K562 (cell line): ENCODE measurements at regions not wholly inside any gene's neighbourhood (a gene's known extent, or its start where the extent isn't known, plus 50 kb on each side); places are given as distances from the start of the nearest gene placed in this dataset.

ENCODE experiments used
- ATAC-seq: fragments of 200-7000 bp; cut with Tn5 transposase; 3 replicates; pipeline ENCODE4 v1.9.1; 2020; ENCODE audit warnings: moderate library complexity
- BruUV-seq: library from RNA; stranded (reverse); fragments of 400-500 nt; replicated peaks from 2 replicates; lab custom pipeline; 2021; lab: Mats Ljungman, UMichigan
- CTCF ChIA-PET: fragments of 300-600 bp; formaldehyde crosslinking; extraction: SDS; loops from one replicate; lab custom pipeline; 2021; ENCODE audit warnings: low intra/inter-chr PET ratio; lab: Yijun Ruan, JAX
- POLR2A ChIA-PET: fragments of 300-600, 350-650 bp; sonication (Branson Sonifier 250); formaldehyde crosslinking; extraction: SDS; loops from one replicate; lab custom pipeline; 2021; ENCODE audit warnings: antibody characterized with exemption, inconsistent platforms; lab: Yijun Ruan, JAX
- DNase-seq, 4 experiments: peaks; one replicate each; pipeline versions ENCODE4 v3.0.0 to v3.0.0-alpha.2; 2011 to 2018; ENCODE audit warnings: low spot score in 3 of 4, mixed read lengths in 3 of 4; ENCODE audit errors: extremely low read depth in 1 of 4
- FAIRE-seq: peaks from 2 replicates; lab custom pipeline; 2011; peaks lifted over from hg19 to GRCh38; lab: Jason Lieb, UNC
- H2AFZ ChIP-seq: 2 replicates; pipeline ENCODE4 v1.6.0; 2011; ENCODE audit warnings: low read depth, low read length, control low read depth, inconsistent platforms
- H3K27ac ChIP-seq: fragments of 200-600 bp; 3 replicates; pipeline ENCODE4 v1.8.0; 2011; ENCODE audit warnings: low read depth, mild to moderate bottlenecking, control low read depth, inconsistent platforms, low read length, moderate library complexity, mixed read lengths; ENCODE audit errors: extremely low read depth
- H3K27me3 ChIP-seq, 2 experiments: fragments of 300-600 bp in 1 of 2; 2 replicates in 1 of 2; 3 replicates in 1 of 2; pipeline versions ENCODE4 v1.6.0 to v1.8.0; 2011; ENCODE audit warnings: inconsistent platforms in 2 of 2, low read length in 2 of 2, mild to moderate bottlenecking in 1 of 2, mixed read lengths in 1 of 2, moderate library complexity in 1 of 2; ENCODE audit not compliant: control insufficient read depth in 2 of 2, insufficient read depth in 2 of 2
- H3K36me3 ChIP-seq: fragments of 300-600 bp; 3 replicates; pipeline ENCODE4 v1.8.0; 2011; ENCODE audit warnings: mild to moderate bottlenecking, low read length, inconsistent platforms; ENCODE audit not compliant: control insufficient read depth, insufficient read depth
- H3K4me1 ChIP-seq, 2 experiments: fragments of 200-600 bp in 1 of 2; replicated peaks in 1 of 2; 2 replicates in 1 of 2; 3 replicates in 1 of 2; pipeline versions ENCODE4 v1.5.1 to v1.8.0; 2011; ENCODE audit warnings: inconsistent platforms in 2 of 2, low read length in 2 of 2, mild to moderate bottlenecking in 1 of 2, mixed read lengths in 1 of 2, moderate library complexity in 1 of 2; ENCODE audit not compliant: control insufficient read depth in 2 of 2, insufficient read depth in 2 of 2
- H3K4me2 ChIP-seq: 2 replicates; pipeline ENCODE4 v1.6.1; 2011; ENCODE audit warnings: low read length, control low read depth, inconsistent platforms, mixed read lengths; ENCODE audit not compliant: insufficient read depth
- H3K4me3 ChIP-seq: fragments of 200-600 bp; sonication (generic), shearing (Covaris generic); 2 replicates; pipeline ENCODE4 v1.5.1; 2016; ENCODE audit warnings: control low read depth, inconsistent platforms
- H3K79me2 ChIP-seq: fragments of 200-600 bp; 3 replicates; pipeline ENCODE4 v1.8.0; 2011; ENCODE audit warnings: low read length, inconsistent platforms; ENCODE audit not compliant: control insufficient read depth, insufficient read depth
- H3K9ac ChIP-seq, 2 experiments: 2 replicates each; pipeline versions ENCODE4 v1.6.0 to v1.6.1; 2011; ENCODE audit warnings: low read depth in 2 of 2, low read length in 2 of 2, control low read depth in 1 of 2, inconsistent platforms in 1 of 2, mild to moderate bottlenecking in 1 of 2, mixed read lengths in 1 of 2; ENCODE audit not compliant: insufficient read depth in 1 of 2
- H3K9me1 ChIP-seq: one replicate; pipeline ENCODE4 v1.6.0; 2011; ENCODE audit warnings: inconsistent platforms, mild to moderate bottlenecking, low read length, moderate library complexity; ENCODE audit not compliant: control insufficient read depth, insufficient read depth
- H3K9me3 ChIP-seq: replicated peaks from 2 replicates; pipeline ENCODE4 v1.5.1; 2011; ENCODE audit warnings: low read depth, low read length, inconsistent platforms; ENCODE audit not compliant: control insufficient read depth, insufficient read depth
- H4K20me1 ChIP-seq: replicated peaks from 2 replicates; pipeline ENCODE4 v1.6.1; 2011; ENCODE audit warnings: low read length, inconsistent platforms, mixed read lengths; ENCODE audit not compliant: control insufficient read depth, insufficient read depth
- ASH1L ChIP-seq: fragments of 450-650 bp; IDR thresholded peaks from 2 replicates; pipeline ENCODE4 v1.6.1; 2018; ENCODE audit warnings: borderline replicate concordance, mild to moderate bottlenecking, low read depth; ENCODE audit not compliant: partially characterized antibody
- CBFA2T3 ChIP-seq: fragments of 450-650 bp; IDR thresholded peaks from 2 replicates; pipeline ENCODE4 v1.6.1; 2017
- ESRRA ChIP-seq: fragments of 450-650 bp; IDR thresholded peaks from 2 replicates; pipeline ENCODE4 v1.6.1; 2014; ENCODE audit warnings: low read depth, mild to moderate bottlenecking, moderate library complexity, borderline replicate concordance
- FOXA3 ChIP-seq, 2 experiments: fragments of 450-650 bp in 1 of 2; sonication (generic) in 1 of 2; formaldehyde crosslinking; IDR thresholded peaks in 1 of 2; conservative IDR thresholded peaks in 1 of 2; 2 replicates each; pipeline versions ENCODE4 v1.4.0 to v1.8.0; 2020 to 2022; ENCODE audit warnings: mild to moderate bottlenecking in 2 of 2, missing genetic modification reagents in 1 of 2
- HLTF ChIP-seq: fragments of 450-650 bp; IDR thresholded peaks from 2 replicates; pipeline ENCODE4 v1.6.1; 2016
- KAT2B ChIP-seq: IDR thresholded peaks from one replicate; pipeline ENCODE4 v1.6.1; 2012; ENCODE audit warnings: low read depth, mild to moderate bottlenecking, control low read depth, inconsistent platforms, low read length, moderate library complexity
- KAT8 ChIP-seq: fragments of 450-650 bp; IDR thresholded peaks from 2 replicates; pipeline ENCODE4 v1.6.1; 2016; ENCODE audit warnings: low read depth, mild to moderate bottlenecking
- KLF1 ChIP-seq: fragments of 450-650 bp; IDR thresholded peaks from 2 replicates; pipeline ENCODE4 v1.6.1; 2016; ENCODE audit warnings: missing genetic modification characterization, missing compliant biosample characterization
- KLF6 ChIP-seq: fragments of 250-450 bp; sonication (Bioruptor Pico); IDR thresholded peaks from 2 replicates; pipeline ENCODE4 v1.4.0; 2020; ENCODE audit warnings: mild to moderate bottlenecking, moderate library complexity, borderline replicate concordance
- NCOR1 ChIP-seq: fragments of 450-650 bp; IDR thresholded peaks from 2 replicates; pipeline ENCODE4 v1.6.1; 2016; ENCODE audit warnings: mild to moderate bottlenecking, moderate library complexity
- NFIC ChIP-seq: fragments of 450-650 bp; IDR thresholded peaks from 2 replicates; pipeline ENCODE4 v1.6.1; 2017; ENCODE audit warnings: mild to moderate bottlenecking, inconsistent platforms
- PHTF2 ChIP-seq: fragments of 250-450 bp; sonication (Bioruptor Pico); IDR thresholded peaks from 2 replicates; pipeline ENCODE4 v1.5.0; 2021; ENCODE audit warnings: mild to moderate bottlenecking
- POLR2H ChIP-seq: IDR thresholded peaks from 2 replicates; pipeline ENCODE4 v1.6.1; 2016; ENCODE audit warnings: missing genetic modification characterization, low read depth, mild to moderate bottlenecking, control low read depth, missing compliant biosample characterization, moderate library complexity
- RFX7 ChIP-seq: fragments of 250-450 bp; sonication (Bioruptor Pico); IDR thresholded peaks from 2 replicates; pipeline ENCODE4 v1.5.1; 2021; ENCODE audit warnings: mild to moderate bottlenecking
- SRSF7 ChIP-seq: fragments of 200-400 bp; formaldehyde crosslinking; optimal IDR thresholded peaks from 2 replicates; pipeline ENCODE3; 2017; ENCODE audit warnings: mild to moderate bottlenecking, low read depth, low read length
- TOE1 ChIP-seq, 2 experiments: fragments of 450-650 bp in 1 of 2; sonication (generic) in 1 of 2; formaldehyde crosslinking in 1 of 2; IDR thresholded peaks; 2 replicates each; pipeline versions ENCODE4 v1.7.1 to v1.8.0; 2016 to 2022; ENCODE audit warnings: borderline replicate concordance in 2 of 2, mild to moderate bottlenecking in 2 of 2, antibody characterized with exemption in 1 of 2, inconsistent platforms in 1 of 2, low read depth in 1 of 2, missing genetic modification reagents in 1 of 2, moderate library complexity in 1 of 2
- ZNF24 ChIP-seq: fragments of 450-650 bp; IDR thresholded peaks from 2 replicates; pipeline ENCODE4 v1.6.1; 2016
- WGBS: fragments of 100-300 bp; shearing (Covaris generic); methylation state at CpG from one replicate; pipeline ENCODE4 v1.1.6; 2016; ENCODE audit warnings: low coverage, mixed read lengths; ENCODE audit not compliant: insufficient coverage; ENCODE audit errors: missing lambda C conversion rate; 5-methylcytosine and 5-hydroxymethylcytosine counted together
- in situ Hi-C: fragments of 300-500 bp; cut with MboI; formaldehyde crosslinking; loops from 4 replicates; pipeline ENCODE4 v1.15.0; 2018; ENCODE audit warnings: inconsistent platforms, mixed read lengths
- intact Hi-C: fragments of 100-400 bp; cut with micrococcal nuclease; formaldehyde crosslinking; loops from 2 replicates; pipeline ENCODE4 v1.14.2; 2022
- TF ChIP-seq, protein P1 (sequence below): sonication (generic); formaldehyde crosslinking; IDR thresholded peaks from 2 replicates; pipeline ENCODE4 v1.8.1; 2023; ENCODE audit warnings: mild to moderate bottlenecking, missing genetic modification reagents

GRCh38 chr17:79280866-79281572 lies 206.4 kb downstream of the ENGASE start:
- BruUV-seq, result no TSS peak
- in situ Hi-C loops, result no loop called here
- H3K4me3 ChIP-seq, result no peak overlapping the region
- WGBS, result under 1% methylated on average over 12 of the region's 13 CpGs
- no peak for ATAC-seq
- no peak overlapping the region for H3K4me2 ChIP-seq
- no peak for FAIRE-seq
- intact Hi-C loops, result no loop called here
- H3K27ac ChIP-seq, result no peak overlapping the region
- H2AFZ ChIP-seq, result no peak overlapping the region
- H3K27me3 ChIP-seq, result peaks cover 4 to 37% of the 10 kb centered on the region in 2 experiments; a peak in 3 of 5 replicates
- H3K9me3 ChIP-seq, result no peaks in the 10 kb centered on the region
- peaks cover 11% of the 10 kb centered on the region for H4K20me1 ChIP-seq
- CTCF ChIA-PET, result no interaction called here
- POLR2A ChIA-PET, result interaction anchor here (0.9 to 1.5 kb wide), 2 partner anchors 8 to 10 kb away, joined by 3 to 4 read pairs; no protein-coding TSS in a partner anchor
- no peak for TF ChIP-seq FOXA3 (CRISPR knock-in tag; conservative IDR thresholded peaks at IDR 0.05 in 1 of 2, IDR thresholded peaks at IDR 0.05 in 1 of 2)
- TF ChIP-seq NFIC, result no peak
- no peak for TF ChIP-seq POLR2H (tag)
- no peak for TF ChIP-seq ZNF24
- no peak for TF ChIP-seq NCOR1
- no peak for TF ChIP-seq ESRRA
- no peak for TF ChIP-seq PHTF2 (CRISPR knock-in tag)
- TF ChIP-seq KLF6, result no peak
- no peak for TF ChIP-seq HLTF
- TF ChIP-seq KAT8, result no peak
- no peak for TF ChIP-seq SRSF7
- no peak for TF ChIP-seq KAT2B
- TF ChIP-seq KLF1, result no peak
- no peak for TF ChIP-seq RFX7 (CRISPR knock-in tag)
- no peak for TF ChIP-seq TOE1 (IDR thresholded peaks at IDR 0.05; ENCODE audit: borderline replicate concordance)
- no peak for TF ChIP-seq TOE1 (CRISPR knock-in tag; IDR thresholded peaks at IDR 0.05; ENCODE audit: borderline replicate concordance, low read depth)
- TF ChIP-seq CBFA2T3, result no peak
- TF ChIP-seq, protein P1, sequence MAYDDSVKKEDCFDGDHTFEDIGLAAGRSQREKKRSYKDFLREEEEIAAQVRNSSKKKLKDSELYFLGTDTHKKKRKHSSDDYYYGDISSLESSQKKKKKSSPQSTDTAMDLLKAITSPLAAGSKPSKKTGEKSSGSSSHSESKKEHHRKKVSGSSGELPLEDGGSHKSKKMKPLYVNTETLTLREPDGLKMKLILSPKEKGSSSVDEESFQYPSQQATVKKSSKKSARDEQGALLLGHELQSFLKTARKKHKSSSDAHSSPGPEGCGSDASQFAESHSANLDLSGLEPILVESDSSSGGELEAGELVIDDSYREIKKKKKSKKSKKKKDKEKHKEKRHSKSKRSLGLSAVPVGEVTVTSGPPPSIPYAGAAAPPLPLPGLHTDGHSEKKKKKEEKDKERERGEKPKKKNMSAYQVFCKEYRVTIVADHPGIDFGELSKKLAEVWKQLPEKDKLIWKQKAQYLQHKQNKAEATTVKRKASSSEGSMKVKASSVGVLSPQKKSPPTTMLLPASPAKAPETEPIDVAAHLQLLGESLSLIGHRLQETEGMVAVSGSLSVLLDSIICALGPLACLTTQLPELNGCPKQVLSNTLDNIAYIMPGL (CRISPR knock-in tag), result no peak
- TF ChIP-seq ASH1L, result no peak
- no peak overlapping the region for H3K9ac ChIP-seq
- no peaks in the 10 kb centered on the region; a peak in 1 of 5 replicates for H3K4me1 ChIP-seq
- no peaks in the 10 kb centered on the region for H3K79me2 ChIP-seq
- no peaks in the 10 kb centered on the region for H3K9me1 ChIP-seq
- DNase-seq, result no peak
- no peaks in the 10 kb centered on the region for H3K36me3 ChIP-seq
